Pancreas (tissue), 10 donors: ENCODE measurements at regions not wholly inside any gene's neighbourhood (a gene's known extent, or its start where the extent isn't known, plus 50 kb on each side); places are given as distances from the start of the nearest gene placed in this dataset.
A peak's percentile ranks its signal among the peaks of the same experiment; 100 is the strongest.

ENCODE experiments used
- ATAC-seq, 4 donors: fragments of 200-7000 bp; cut with Tn5 transposase; one replicate each; pipeline versions ENCODE4 v1.8.0 to v1.9.1; 2020; ENCODE audit warnings: mild to moderate bottlenecking in 4 of 4, moderate library complexity in 4 of 4
- DNase-seq, 6 donors: peaks; one replicate each; pipeline ENCODE4 v3.0.0-alpha.2; 2020
- FAIRE-seq: peaks from 2 replicates; lab custom pipeline; 2012; peaks lifted over from hg19 to GRCh38; lab: Jason Lieb, UNC
- H3K27ac ChIP-seq, 4 donors: fragments of 200-600 bp; sonication (generic); 1 replicate in 3 of 4; 2 replicates in 1 of 4; pipeline versions ENCODE4 v1.5.0 to v1.8.0; 2020
- H3K27me3 ChIP-seq, 4 donors: fragments of 200-600 bp; one replicate each; pipeline ENCODE4 v1.8.0; 2021
- H3K36me3 ChIP-seq, 3 donors: fragments of 200-600 bp; sonication (generic) in 1 of 3; one replicate each; pipeline versions ENCODE4 v1.5.0 to v1.8.0; 2020 to 2021
- H3K4me1 ChIP-seq, 3 donors: fragments of 200-600 bp; one replicate each; pipeline ENCODE4 v1.8.0; 2021
- H3K4me3 ChIP-seq, 4 donors: fragments of 200-600 bp; sonication (generic) in 2 of 4; one replicate each; pipeline versions ENCODE4 v1.5.0 to v1.8.0; 2020 to 2021
- H3K9me3 ChIP-seq, 4 donors: fragments of 200-600 bp; one replicate each; pipeline ENCODE4 v1.8.0; 2021
- WGBS, 2 donors: extraction: QIAGEN DNeasy Blood & Tissue Kit; methylation state at CpG; one replicate each; pipeline ENCODE4 v1.1.7; 2013; 5-methylcytosine and 5-hydroxymethylcytosine counted together
- intact Hi-C, 3 donors: fragments of 100-400 bp; cut with DNase I; formaldehyde crosslinking; loops; one replicate each; pipeline versions ENCODE4 v1.11.1 to v1.14.2; 2022
- TF ChIP-seq, protein P1 (sequence below), 4 donors: fragments of 200-600 bp; sonication (generic) in 3 of 4; IDR thresholded peaks; one replicate each; pipeline versions ENCODE4 v1.5.0 to v1.8.0; 2021; ENCODE audit warnings: antibody characterized with exemption in 4 of 4
- donor health status: healthy with polysubstance abuse.
- donor health status: DM: no; HTN: no; CAD: no; lungs with moderate emphysema.
- donor health status: DM: no; HTN: no; CAD: no.
- donor health status: control.
- donor health status: control.
- donor health status: Bipolar disorder and iron deficiency.
- donor health status: DM: yes; HTN: yes; CAD: no.
- donor health status: DM: no; HTN: no; CAD: no.
- donor health status: DM: no; HTN: no; CAD: no.
- donor health status: DM: yes; HTN: yes; CAD: no.

DNA sequence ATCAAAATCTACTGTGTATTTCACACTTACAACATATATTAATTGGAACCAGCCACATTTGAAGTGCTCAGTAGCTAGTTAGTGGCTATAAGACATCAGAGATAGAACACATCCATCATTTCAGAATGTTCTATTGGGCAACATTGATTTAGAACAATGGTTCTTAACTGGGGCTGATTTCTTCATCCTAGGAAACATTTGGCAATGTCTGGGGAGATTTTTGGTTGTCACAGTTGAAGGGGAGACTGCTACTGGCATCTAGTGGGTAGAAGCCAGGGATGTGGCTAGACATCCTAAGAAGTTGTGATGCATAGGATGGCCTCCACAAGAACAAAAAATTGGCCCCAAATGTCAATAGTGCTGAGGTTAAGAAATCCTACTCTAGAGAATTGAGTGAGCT lies 132.5 kb downstream of the OLIG3 start:
- TF ChIP-seq, protein P1, sequence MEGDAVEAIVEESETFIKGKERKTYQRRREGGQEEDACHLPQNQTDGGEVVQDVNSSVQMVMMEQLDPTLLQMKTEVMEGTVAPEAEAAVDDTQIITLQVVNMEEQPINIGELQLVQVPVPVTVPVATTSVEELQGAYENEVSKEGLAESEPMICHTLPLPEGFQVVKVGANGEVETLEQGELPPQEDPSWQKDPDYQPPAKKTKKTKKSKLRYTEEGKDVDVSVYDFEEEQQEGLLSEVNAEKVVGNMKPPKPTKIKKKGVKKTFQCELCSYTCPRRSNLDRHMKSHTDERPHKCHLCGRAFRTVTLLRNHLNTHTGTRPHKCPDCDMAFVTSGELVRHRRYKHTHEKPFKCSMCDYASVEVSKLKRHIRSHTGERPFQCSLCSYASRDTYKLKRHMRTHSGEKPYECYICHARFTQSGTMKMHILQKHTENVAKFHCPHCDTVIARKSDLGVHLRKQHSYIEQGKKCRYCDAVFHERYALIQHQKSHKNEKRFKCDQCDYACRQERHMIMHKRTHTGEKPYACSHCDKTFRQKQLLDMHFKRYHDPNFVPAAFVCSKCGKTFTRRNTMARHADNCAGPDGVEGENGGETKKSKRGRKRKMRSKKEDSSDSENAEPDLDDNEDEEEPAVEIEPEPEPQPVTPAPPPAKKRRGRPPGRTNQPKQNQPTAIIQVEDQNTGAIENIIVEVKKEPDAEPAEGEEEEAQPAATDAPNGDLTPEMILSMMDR (IDR thresholded peaks at IDR 0.05), result no peak
- ATAC-seq, result no peak

GRCh38 chr6:137358273-137358672 lies 135.9 kb downstream of the OLIG3 start:
- DNase-seq, result no peak
- Histone ChIP-seq H3K9me3 (no peaks in the 10 kb centered on the region), H3K27ac (no peak overlapping the region), H3K4me3 (no peak overlapping the region), H3K36me3 (no peaks in the 10 kb centered on the region), H3K27me3 (no peaks in the 10 kb centered on the region), H3K4me1 (peaks cover 0 to under 1% (median 0%) of the 10 kb centered on the region in 3 donors)
- 73 to 77% methylated on average over 3 of the region's 3 CpGs for WGBS, 2 donors
- intact Hi-C loops, result no loop called here
- TF ChIP-seq, protein P1 (IDR thresholded peaks at IDR 0.05), result no peak
- ATAC-seq, result no peak
- FAIRE-seq, result no peak

More for the DNA sequence above, 132.5 kb downstream of the OLIG3 start:
- Histone ChIP-seq H3K36me3 (no peaks in the 10 kb centered on the region), H3K4me1 (no peaks in the 10 kb centered on the region), H3K27me3 (no peaks in the 10 kb centered on the region), H3K9me3 (no peaks in the 10 kb centered on the region), H3K4me3 (no peak overlapping the region), H3K27ac (no peak overlapping the region)
- FAIRE-seq, result no peak
- intact Hi-C loops, result no loop called here
- no peak for DNase-seq

GRCh38 chr6:137357948-137358266 lies 136.3 kb downstream of the OLIG3 start:
- intact Hi-C loops, result no loop called here
- H3K4me3 ChIP-seq, result no peak overlapping the region
- no peak for ATAC-seq

DNA sequence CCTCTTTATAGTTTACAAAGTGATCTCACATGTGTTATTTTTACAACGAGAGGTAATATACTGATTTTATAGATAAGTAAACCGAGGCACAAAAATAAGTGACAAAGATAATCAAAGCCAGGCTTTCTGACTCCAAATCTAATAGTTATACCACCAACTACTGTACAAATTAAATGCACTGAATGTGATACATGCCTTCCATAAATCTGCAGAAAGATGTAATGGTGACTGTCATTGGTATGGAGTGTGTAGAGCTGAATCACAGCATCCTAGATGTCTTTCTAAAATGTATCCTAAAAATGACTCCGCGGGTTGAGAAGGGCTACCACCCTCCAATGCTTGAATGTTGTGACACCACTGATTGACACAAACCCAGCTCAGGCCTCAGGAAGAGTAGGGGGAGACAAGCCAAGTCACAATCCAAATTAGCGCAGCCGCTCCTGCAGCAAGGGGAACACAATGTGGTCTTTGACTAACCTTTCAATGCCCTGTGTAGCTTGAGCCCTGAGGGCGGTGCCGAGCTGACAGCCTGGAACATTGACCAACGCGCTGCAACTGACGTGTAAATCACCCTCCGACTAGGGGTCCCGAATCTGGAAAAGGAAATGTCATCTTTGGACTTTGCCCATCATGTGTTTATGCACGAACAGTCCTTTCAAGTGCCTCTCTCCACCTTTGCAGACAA lies 136.8 kb downstream of the OLIG3 start:
- intact Hi-C loops, result no loop called here
- Histone ChIP-seq H3K4me3 (no peak overlapping the region), H3K27me3 (no peaks in the 10 kb centered on the region), H3K27ac (no peak overlapping the region), H3K36me3 (no peaks in the 10 kb centered on the region), H3K9me3 (no peaks in the 10 kb centered on the region), H3K4me1 (peaks cover 5 to 6% (median 6%) of the 10 kb centered on the region in 3 donors)
- TF ChIP-seq, protein P1 (IDR thresholded peaks at IDR 0.05), result no peak
- no peak for FAIRE-seq
- 57 to 61% methylated on average over 14 of the region's 14 CpGs for WGBS, 2 donors
- peak in 1 of 6 donors; percentile 25 for DNase-seq
- no peak for ATAC-seq

More at GRCh38 chr6:137357948-137358266, 136.3 kb downstream of the OLIG3 start:
- Histone ChIP-seq H3K27me3 (no peaks in the 10 kb centered on the region), H3K36me3 (no peaks in the 10 kb centered on the region), H3K9me3 (no peaks in the 10 kb centered on the region), H3K27ac (no peak overlapping the region), H3K4me1 (peaks cover 1 to 4% (median 2%) of the 10 kb centered on the region in 3 donors)
- TF ChIP-seq, protein P1 (IDR thresholded peaks at IDR 0.05), result no peak
- no peak for DNase-seq
- FAIRE-seq, result no peak

DNA sequence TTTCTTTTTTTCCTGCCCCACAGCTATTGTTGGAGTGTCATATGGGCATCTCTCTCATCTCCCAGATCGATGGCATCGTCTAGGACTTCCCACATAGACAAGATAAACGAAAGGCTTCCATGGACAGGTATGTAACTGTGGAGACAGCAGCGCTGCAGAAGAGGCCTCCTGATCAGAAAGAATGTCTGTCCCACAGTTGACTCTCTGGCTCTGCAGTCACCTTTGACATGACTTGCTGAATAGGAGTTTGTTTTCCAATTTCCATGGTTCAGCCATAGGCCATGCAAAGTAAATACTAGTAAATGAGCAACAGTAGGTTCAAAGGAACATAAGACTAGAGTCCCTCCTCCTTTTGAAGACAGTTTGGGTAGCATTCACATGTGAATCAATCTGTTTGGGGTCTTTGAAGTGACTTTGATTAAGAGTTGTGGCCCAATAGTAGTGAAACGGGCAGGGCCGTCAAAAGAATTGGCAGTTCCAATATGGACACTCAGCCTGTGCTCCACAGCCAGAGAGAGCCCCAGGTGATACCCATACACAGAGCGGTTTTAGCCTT lies 134.7 kb upstream of the IFNGR1 start:
- H3K27me3 ChIP-seq, result no peaks in the 10 kb centered on the region
- H3K36me3 ChIP-seq, result no peaks in the 10 kb centered on the region
- TF ChIP-seq, protein P1 (IDR thresholded peaks at IDR 0.05), result no peak
- DNase-seq, result no peak
- FAIRE-seq, result no peak
- ATAC-seq, result no peak
- peaks cover 5 to 8% (median 6%) of the 10 kb centered on the region in 3 donors for H3K4me1 ChIP-seq
- no peak overlapping the region for H3K27ac ChIP-seq
- H3K4me3 ChIP-seq, result no peak overlapping the region
- 93 to 94% methylated on average over 7 of the region's 7 CpGs for WGBS, 2 donors
- intact Hi-C loops, result no loop called here
- H3K9me3 ChIP-seq, result no peaks in the 10 kb centered on the region
